AG10803 (cell line): ENCODE measurements at regions not wholly inside any gene's neighbourhood (a gene's known extent, or its start where the extent isn't known, plus 50 kb on each side); places are given as distances from the start of the nearest gene placed in this dataset.

Experiments used
- DNase-seq: peaks from one replicate; pipeline ENCODE4 v3.0.0; 2010; ENCODE audit warnings: low read depth
- H3K4me3 ChIP-seq: 2 replicates; pipeline ENCODE4 v1.5.1; 2011; ENCODE audit warnings: mild to moderate bottlenecking, low read length, control low read depth
- TF ChIP-seq, protein P1 (sequence below): conservative IDR thresholded peaks from 2 replicates; pipeline ENCODE4 v1.5.1; 2011; ENCODE audit warnings: mild to moderate bottlenecking, low read length, control low read depth, inconsistent platforms

DNA sequence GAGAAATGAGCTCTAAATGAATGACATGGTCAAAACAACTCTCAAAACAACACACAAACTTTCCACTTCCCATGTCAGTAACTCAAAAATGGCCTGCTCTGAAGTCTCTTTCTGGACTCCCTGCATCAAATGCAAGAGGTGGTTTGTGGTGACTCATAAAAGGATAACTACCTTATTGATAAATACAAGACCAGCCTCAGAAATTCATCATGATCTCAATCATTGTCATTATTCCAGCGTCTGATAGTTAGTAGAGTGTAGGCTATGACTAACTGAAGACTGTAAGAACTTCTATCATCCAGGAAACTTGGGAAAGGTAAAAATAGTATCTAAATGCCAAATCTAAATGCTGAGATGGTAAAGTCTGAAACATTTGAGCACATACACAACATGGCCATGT, 369.4 kb downstream of the BMP2 start:
- TF ChIP-seq, protein P1, sequence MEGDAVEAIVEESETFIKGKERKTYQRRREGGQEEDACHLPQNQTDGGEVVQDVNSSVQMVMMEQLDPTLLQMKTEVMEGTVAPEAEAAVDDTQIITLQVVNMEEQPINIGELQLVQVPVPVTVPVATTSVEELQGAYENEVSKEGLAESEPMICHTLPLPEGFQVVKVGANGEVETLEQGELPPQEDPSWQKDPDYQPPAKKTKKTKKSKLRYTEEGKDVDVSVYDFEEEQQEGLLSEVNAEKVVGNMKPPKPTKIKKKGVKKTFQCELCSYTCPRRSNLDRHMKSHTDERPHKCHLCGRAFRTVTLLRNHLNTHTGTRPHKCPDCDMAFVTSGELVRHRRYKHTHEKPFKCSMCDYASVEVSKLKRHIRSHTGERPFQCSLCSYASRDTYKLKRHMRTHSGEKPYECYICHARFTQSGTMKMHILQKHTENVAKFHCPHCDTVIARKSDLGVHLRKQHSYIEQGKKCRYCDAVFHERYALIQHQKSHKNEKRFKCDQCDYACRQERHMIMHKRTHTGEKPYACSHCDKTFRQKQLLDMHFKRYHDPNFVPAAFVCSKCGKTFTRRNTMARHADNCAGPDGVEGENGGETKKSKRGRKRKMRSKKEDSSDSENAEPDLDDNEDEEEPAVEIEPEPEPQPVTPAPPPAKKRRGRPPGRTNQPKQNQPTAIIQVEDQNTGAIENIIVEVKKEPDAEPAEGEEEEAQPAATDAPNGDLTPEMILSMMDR, result no peak
- no peak overlapping the region for H3K4me3 ChIP-seq
- no peak for DNase-seq

DNA sequence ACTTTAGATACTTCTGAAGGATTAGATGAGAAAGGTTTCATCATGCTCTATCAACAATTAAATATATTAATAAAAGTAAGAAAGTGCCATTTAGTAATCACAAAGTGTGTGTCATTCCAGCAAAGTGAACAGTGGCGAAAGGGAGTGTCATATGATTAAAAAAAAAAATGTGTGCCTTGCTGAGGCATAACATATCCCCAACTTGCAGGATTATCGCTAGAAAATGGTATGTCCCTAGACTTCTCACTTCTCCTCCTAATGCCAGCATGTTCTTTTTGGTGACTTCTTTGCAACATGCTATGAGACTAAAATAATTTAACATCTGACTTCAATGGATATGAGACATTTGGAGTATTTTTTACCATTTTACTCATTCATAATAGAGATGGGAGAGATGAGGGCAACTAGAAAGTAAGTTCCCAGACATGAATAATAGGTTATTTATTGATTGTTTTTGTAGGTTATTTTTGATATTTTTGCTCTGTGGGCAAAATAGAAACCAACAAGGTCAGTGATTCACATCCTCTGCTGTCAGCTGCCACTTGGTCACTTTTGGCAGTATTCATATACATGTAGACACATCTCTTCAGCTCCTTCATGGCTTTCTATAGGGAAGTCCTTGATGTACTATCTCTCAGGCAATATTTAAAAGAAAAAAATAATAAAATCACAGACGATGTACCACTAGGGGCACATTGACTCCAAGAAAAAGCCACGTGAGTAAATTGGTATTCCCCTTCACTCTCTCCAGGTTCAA, 370.1 kb downstream of the BMP2 start:
- no peak for DNase-seq
- TF ChIP-seq, protein P1, result no peak
- H3K4me3 ChIP-seq, result no peak overlapping the region

DNA sequence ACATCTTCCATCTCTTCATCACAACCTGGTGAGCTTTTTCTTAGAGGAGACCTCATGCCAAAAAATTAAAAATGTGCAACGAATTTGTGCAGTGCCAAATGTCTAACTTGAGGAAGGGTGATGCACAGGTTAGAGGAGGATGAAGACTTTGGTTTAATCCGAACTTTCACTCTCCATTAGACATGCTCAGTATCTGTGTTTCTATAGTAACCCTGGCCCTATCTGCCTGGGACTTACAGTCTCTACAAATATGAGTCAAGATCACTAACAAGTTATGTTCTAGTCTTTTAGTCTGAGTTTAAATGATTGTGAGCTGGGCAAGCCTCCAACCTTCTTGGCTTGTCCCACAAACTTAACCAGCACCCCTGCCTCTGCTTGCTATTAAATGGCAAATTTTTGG, 377.0 kb downstream of the BMP2 start:
- TF ChIP-seq, protein P1, result no peak
- DNase-seq, result no peak

DNA sequence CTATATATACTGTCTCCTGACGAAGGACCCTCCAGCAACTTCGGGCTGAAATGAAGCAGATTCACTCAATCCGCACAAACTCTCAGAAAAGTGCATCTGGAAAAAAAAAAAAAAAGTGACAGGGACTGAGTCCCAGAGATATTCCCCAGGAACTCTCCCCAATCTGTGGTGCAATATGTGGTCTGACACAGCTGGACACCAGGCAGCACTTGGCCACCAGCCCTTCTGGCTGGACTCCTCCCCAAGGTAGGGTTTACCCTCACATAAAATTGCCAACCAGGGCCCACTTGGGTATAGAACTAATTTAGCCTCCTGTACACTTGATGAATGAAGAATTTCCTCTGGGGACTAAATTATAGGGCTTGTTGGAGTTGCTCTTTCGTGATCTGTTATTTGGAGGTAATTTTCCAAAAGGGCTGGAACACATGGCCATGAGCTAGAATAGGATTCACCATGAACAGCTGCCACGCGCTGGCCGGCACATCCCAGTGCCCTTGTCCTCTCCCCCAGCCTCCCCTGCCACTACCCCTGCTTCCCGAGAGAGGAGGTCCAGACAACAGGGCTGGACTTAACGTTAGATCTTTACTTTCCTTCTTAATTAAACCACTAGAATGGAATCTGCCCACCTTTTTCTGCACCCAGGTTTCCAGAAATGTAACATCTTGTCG, 379.2 kb downstream of the BMP2 start:
- TF ChIP-seq, protein P1, result no peak
- no peak for DNase-seq
- no peak overlapping the region for H3K4me3 ChIP-seq

More for the DNA sequence above, 377.0 kb downstream of the BMP2 start:
- H3K4me3 ChIP-seq, result no peak overlapping the region

DNA sequence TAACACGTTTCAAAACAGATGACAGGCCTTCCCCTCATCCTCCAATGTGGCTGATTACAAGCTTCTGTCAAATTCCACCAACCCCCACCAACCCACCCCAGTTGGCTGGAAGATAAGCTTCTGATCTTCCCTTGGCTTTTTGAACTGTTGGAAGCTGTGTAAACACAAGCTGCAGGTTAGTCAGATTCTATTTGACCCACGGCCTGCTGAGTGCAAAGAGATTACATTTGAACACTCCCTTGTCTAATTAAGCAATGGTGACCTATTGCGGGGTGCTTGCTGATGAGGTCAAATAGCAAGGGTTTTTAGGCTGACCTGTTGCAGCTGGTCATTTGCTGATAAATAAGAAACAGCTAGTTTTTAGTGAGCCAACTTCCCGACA, 379.7 kb downstream of the BMP2 start:
- TF ChIP-seq, protein P1, result no peak
- H3K4me3 ChIP-seq, result no peak overlapping the region
- DNase-seq, result no peak

DNA sequence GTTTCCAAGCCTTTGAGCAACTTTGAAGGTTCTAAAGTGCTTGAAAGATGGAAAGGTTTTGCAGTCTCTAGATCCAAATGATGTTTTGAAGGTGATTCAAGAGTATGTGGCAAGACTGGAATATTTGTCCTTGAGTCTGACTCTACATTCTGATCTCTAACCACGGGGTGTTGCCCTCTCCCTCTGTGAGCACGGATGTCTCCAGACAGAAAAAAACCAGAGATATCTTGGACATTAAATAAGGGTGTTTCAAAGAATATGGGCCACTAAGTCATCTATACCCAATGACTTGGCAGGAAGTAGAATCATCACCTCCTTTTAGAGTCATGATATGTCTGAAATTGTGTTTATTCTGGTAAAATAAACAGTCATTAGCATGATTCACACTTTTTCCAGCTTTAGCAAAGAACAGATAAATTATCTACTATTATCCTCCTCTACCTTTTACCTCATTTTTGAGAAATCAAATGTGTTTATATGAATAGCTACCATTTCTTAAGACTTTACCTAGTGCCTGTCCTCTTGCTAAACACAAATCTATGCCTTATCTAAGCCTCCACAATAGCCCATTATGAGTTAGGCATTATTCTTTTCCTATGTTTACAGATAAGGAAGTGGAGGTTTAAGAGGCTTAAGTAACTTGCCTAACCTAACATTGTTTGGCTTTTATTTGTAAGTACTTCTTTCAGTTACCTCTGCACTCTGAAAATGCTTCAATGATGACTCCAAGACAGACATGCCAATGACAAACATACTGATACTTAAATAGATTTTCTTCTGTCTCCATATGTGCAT, 384.4 kb downstream of the BMP2 start:
- DNase-seq, result no peak
- TF ChIP-seq, protein P1, result no peak
- H3K4me3 ChIP-seq, result no peak overlapping the region
